HG02840 (cell line): ENCODE measurements at regions not wholly inside any gene's neighbourhood (a gene's known extent, or its start where the extent isn't known, plus 50 kb on each side); places are given as distances from the start of the nearest gene placed in this dataset.
"Not testable (repeated sequence)": the region's sequence is repeated elsewhere in the genome, so short reads cannot be mapped to it uniquely, and the experiment has no call there.

ENCODE experiments used
- ATAC-seq: cut with Tn5 transposase; IDR thresholded peaks from one replicate; pipeline ENCODE4 v1.9.1; 2021; ENCODE audit warnings: mild to moderate bottlenecking, moderate library complexity, moderate number of reproducible peaks; ENCODE audit not compliant: unreplicated experiment, low FRiP score

- ATAC-seq, result no peak
These were observed 63.5 kb upstream of the E2F3 start for GRCh38 chr6:20338156-20338555.

DNA sequence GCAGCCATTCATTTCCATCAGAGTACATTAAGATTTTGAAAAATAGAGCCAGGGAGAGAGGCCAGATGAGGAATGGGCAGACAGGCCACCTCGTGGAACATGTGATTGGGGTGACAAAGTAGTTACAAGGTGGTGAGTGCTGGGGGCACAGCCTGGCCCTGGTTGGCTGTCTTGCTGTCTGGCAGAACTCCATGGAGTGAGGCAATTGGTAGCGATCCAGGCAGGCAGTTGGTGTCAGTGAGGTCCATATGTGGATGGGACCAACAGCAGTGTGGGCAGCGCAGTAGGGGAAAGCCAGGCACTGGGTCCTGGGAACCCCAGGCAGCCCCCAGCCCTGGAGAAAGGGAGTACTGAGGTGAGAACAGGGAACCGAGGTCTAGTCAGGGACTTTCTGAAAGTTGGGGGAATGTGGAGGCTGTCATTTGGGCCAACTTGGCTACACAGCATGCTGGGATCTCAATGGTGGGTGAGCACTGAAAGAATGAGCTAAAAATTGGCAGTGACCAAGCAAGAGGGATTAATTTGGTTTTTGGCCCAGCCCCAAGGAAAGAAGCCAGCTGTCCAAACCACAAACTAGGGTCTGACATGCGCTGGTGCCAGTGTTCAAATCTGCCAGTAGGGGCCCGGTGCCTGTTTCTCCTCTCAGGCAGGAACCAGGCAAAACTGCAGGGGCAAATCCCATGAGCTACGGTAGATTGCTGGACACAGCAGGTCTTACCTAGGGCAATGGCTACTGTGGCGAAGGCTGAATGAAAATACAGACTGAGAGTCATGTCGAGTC lies 61.4 kb upstream of the E2F3 start:
- no peak for ATAC-seq

DNA sequence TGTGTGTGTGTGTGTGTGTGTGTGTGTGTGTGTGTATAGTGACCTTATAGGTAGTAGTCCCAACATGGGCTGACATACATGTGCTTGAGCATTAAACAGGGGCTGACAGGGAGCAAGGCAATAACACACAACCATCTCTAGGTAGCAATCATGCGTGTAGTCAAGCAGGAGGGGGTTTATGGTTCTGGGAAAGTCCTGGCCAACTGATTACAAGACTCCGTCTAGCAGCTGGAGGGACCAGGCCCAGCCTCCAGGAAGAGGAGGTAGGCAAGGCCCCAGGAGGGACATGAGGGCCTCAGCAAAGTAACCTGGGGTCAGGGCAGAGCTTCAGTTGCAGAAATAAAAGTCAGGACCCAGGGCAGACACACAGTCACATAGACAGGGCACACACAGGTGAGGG lies 60.6 kb upstream of the E2F3 start:
- ATAC-seq, result no peak

- no peak for ATAC-seq
These were observed 60.1 kb upstream of the E2F3 start for GRCh38 chr6:20341564-20341963.

DNA sequence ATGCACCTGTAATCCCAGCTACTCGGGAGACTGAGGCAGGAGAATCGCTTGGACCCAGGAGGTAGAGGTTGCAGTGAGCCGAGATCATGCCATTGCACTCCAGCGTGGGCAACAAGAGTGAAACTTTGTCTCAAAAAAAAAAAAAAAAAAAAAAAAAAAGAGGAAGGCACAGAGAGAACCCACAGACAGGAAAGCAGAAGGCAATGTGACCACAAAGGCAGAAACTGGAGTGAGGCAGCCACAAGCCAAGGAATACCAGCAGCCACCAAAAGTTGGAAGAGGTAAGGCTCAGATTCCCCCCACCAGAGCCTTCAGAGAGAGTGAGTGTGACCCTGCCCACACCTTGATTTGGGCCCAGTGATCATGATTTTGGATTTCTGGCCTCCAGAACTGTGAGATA lies 54.7 kb upstream of the E2F3 start:
- ATAC-seq, result not testable (repeated sequence)

DNA sequence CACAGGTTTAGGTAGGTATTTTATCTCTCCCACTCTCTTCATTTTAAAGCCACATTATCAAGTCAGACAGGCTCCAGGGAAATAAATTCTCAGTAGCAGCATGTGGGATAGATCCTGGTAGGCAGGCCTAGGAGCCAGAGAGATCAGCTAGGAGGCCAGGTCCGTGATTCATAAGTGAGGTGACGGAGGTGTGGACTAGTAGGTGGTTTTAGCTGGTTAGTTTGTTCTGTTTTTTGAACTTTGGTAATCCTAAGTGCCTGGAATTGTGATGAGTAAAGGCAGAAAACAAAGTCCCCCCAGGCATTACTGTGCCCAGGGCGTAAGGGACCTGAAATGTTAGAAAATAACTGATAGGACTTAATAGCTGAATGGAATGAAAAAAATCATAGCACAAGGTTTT lies 53.6 kb upstream of the E2F3 start:
- no peak for ATAC-seq

DNA sequence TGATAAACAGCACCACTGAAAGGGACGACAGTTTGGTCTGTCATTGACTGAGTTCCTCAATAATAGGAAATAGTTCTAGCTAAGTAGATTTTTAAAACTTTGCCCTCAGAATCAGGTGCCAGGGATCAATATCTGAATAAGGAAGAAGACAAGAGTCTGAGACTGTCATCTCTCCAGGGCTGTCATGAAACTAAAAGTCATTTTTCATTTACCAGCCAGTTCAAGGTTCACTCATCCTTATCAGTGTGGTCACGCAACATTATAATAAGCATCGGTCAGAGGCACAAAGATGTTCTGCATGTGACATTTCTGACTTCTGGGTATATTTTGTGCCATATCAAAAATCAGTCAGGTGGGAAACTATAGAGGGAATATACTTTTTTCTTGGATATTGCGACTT lies 52.5 kb upstream of the E2F3 start:
- no peak for ATAC-seq

DNA sequence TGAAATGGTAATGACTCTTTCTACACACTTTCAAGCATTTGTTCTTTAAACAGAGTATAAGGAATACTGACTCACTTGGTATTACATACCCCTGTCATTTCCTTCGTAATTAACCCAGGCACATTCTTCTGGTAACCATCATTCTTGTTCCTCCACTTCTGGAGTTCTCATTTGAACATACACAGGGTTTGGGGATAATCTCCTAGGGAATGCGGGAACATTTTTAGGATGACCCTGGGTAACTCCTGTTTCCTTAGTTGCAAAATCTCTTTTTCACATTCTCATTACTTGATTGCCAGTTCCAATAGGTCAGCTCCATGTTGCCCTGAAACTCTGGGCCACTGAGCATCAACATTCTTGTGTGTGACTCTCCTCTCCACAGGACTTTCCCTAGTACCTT lies 51.5 kb upstream of the E2F3 start:
- no peak for ATAC-seq

DNA sequence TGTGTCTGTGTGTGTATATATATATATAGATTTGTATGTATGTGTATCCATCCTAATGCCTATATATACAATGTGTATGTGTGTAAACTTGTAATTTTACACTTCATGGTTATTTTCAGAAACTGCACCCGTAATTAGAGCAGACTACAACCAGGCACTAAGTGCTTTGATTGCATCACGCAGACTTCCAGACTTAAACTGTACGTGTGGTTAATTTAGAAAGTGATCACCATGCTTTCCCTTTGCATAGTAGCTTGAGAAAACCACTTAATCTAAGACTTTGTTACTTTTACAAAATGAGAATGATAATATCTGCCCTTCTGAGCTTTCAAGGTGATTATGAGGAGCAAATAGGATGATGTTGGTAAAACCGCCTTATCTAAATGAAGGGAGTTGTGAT lies 50.1 kb upstream of the E2F3 start:
- no peak for ATAC-seq
